LNCaP clone FGC (cell line): ENCODE measurements at regions not wholly inside any gene's neighbourhood (a gene's known extent, or its start where the extent isn't known, plus 50 kb on each side); places are given as distances from the start of the nearest gene placed in this dataset.
"Not testable (repeated sequence)": the region's sequence is repeated elsewhere in the genome, so short reads cannot be mapped to it uniquely, and the experiment has no call there.

Experiments
- DNase-seq: peaks from one replicate; pipeline ENCODE4 v3.0.0-alpha.2; 2011; ENCODE audit warnings: low read depth
- H3K4me3 ChIP-seq: 2 replicates; pipeline ENCODE4 v1.5.1; 2011; ENCODE audit warnings: mild to moderate bottlenecking, low read depth, low read length, control low read depth
- CTCF ChIP-seq: IDR thresholded peaks from 2 replicates; pipeline ENCODE4 v1.5.1; 2012; ENCODE audit warnings: mild to moderate bottlenecking; ENCODE audit not compliant: control insufficient read depth, insufficient read depth; ENCODE audit errors: extremely low read depth

GRCh38 chr17:34423978-34424813 is 61.2 kb upstream of the CCL1 start:
- no peak for DNase-seq
- no peak overlapping the region for H3K4me3 ChIP-seq
- TF ChIP-seq CTCF: no peak

GRCh38 chr17:34423315-34423714 is 60.3 kb upstream of the CCL1 start:
- H3K4me3 ChIP-seq, DNase-seq: not testable (repeated sequence)

GRCh38 chr17:34420900-34421299 is 57.9 kb upstream of the CCL1 start:
- H3K4me3 ChIP-seq: no peak overlapping the region
- DNase-seq: no peak
- TF ChIP-seq CTCF: no peak

GRCh38 chr17:34420254-34420766 is 57.3 kb upstream of the CCL1 start:
- peak; percentile 89 for TF ChIP-seq CTCF
- no peak for DNase-seq
- H3K4me3 ChIP-seq: no peak overlapping the region

- DNase-seq: no peak
- TF ChIP-seq CTCF: no peak
- no peak overlapping the region for H3K4me3 ChIP-seq
These were observed 53.1 kb upstream of the CCL1 start for GRCh38 chr17:34416116-34416515.

GRCh38 chr17:34414339-34414738 is 51.3 kb upstream of the CCL1 start:
- no peak overlapping the region for H3K4me3 ChIP-seq

GRCh38 chr17:34413443-34414119 is 50.5 kb upstream of the CCL1 start:
- no peak overlapping the region for H3K4me3 ChIP-seq
- TF ChIP-seq CTCF: no peak

More at GRCh38 chr17:34414339-34414738, 51.3 kb upstream of the CCL1 start:
- DNase-seq: no peak
- TF ChIP-seq CTCF: no peak

More at GRCh38 chr17:34413443-34414119, 50.5 kb upstream of the CCL1 start:
- no peak for DNase-seq
